GM23248 (cell line): ENCODE measurements at regions not wholly inside any gene's neighbourhood (a gene's known extent, or its start where the extent isn't known, plus 50 kb on each side); places are given as distances from the start of the nearest gene placed in this dataset.

Source experiments
- DNase-seq: peaks from one replicate; pipeline ENCODE4 v3.0.0-alpha.2; 2015
- H2AFZ ChIP-seq: fragments of 200-600 bp; sonication (generic); 2 replicates; pipeline ENCODE4 v1.6.1; 2016; ENCODE audit warnings: antibody characterized with exemption
- H3F3A ChIP-seq: fragments of 200-600 bp; sonication (generic); 2 replicates; pipeline ENCODE4 v1.6.1; 2016; ENCODE audit warnings: mild to moderate bottlenecking, antibody characterized with exemption, mixed run types; ENCODE audit not compliant: insufficient read depth
- H3K27ac ChIP-seq: fragments of 200-600 bp; sonication (generic); 2 replicates; pipeline ENCODE4 v1.5.1; 2016; ENCODE audit warnings: mild to moderate bottlenecking
- H3K27me3 ChIP-seq: fragments of 200-600 bp; sonication (generic); replicated peaks from 2 replicates; pipeline ENCODE4 v1.6.1; 2016; ENCODE audit warnings: mild to moderate bottlenecking; ENCODE audit not compliant: insufficient read depth
- H3K36me3 ChIP-seq: fragments of 200-600 bp; sonication (generic); 2 replicates; pipeline ENCODE4 v1.6.1; 2016; ENCODE audit warnings: low read depth, mild to moderate bottlenecking
- H3K4me1 ChIP-seq: fragments of 200-600 bp; sonication (generic); 2 replicates; pipeline ENCODE4 v1.6.1; 2016; ENCODE audit warnings: mild to moderate bottlenecking; ENCODE audit not compliant: insufficient read depth
- H3K4me2 ChIP-seq: fragments of 200-600 bp; sonication (generic); one replicate; pipeline ENCODE4 v1.6.1; 2016; ENCODE audit warnings: mild to moderate bottlenecking; ENCODE audit not compliant: unreplicated experiment
- H3K4me3 ChIP-seq: fragments of 200-600 bp; sonication (generic); 2 replicates; pipeline ENCODE4 v1.5.1; 2016; ENCODE audit warnings: mild to moderate bottlenecking
- H3K79me2 ChIP-seq: fragments of 200-600 bp; sonication (generic); 2 replicates; pipeline ENCODE4 v1.6.1; 2016; ENCODE audit warnings: mild to moderate bottlenecking; ENCODE audit not compliant: insufficient read depth
- H3K9ac ChIP-seq: fragments of 200-600 bp; sonication (generic); 2 replicates; pipeline ENCODE4 v1.6.1; 2016; ENCODE audit warnings: mild to moderate bottlenecking
- H3K9me2 ChIP-seq: fragments of 200-600 bp; sonication (generic); 2 replicates; pipeline ENCODE4 v1.6.1; 2016; ENCODE audit warnings: mixed run types, mild to moderate bottlenecking, moderate library complexity; ENCODE audit not compliant: insufficient read depth
- H3K9me3 ChIP-seq: fragments of 200-600 bp; sonication (generic); one replicate; pipeline ENCODE4 v1.6.1; 2017; ENCODE audit warnings: low read depth
- H4K20me1 ChIP-seq: fragments of 200-600 bp; sonication (generic); 2 replicates; pipeline ENCODE4 v1.6.0; 2016; ENCODE audit not compliant: insufficient read depth
- EZH2 ChIP-seq: fragments of 200-600 bp; sonication (generic); IDR thresholded peaks from 2 replicates; pipeline ENCODE4 v1.6.1; 2018; ENCODE audit warnings: antibody characterized with exemption, mild to moderate bottlenecking; ENCODE audit not compliant: insufficient read depth, poor library complexity, severe bottlenecking
- EZH2phosphoT487 ChIP-seq: fragments of 200-600 bp; sonication (generic); IDR thresholded peaks from 2 replicates; pipeline ENCODE4 v1.6.1; 2018; ENCODE audit warnings: antibody characterized with exemption, moderate library complexity, mild to moderate bottlenecking, low read depth; ENCODE audit not compliant: insufficient read depth
- WGBS, 2 experiments: methylation state at CpG; one replicate each; pipeline ENCODE4 v1.1.6; 2015 to 2017; ENCODE audit warnings: low lambda C conversion rate in 2 of 2, low coverage in 1 of 2; ENCODE audit errors: missing lambda C conversion rate in 2 of 2; 5-methylcytosine and 5-hydroxymethylcytosine counted together
- in situ Hi-C: fragments of 300-500 bp; cut with MboI; formaldehyde crosslinking; loops from 2 replicates; pipeline ENCODE4 v1.15.0; 2020

- H3K4me1 ChIP-seq: no peaks in the 10 kb centered on the region
- in situ Hi-C loops: loop anchor here (25.0 kb wide), 1 partner anchor 112 kb away; no protein-coding TSS in a partner anchor
- 30 to 31% methylated on average over 5 of the region's 5 CpGs for WGBS, 2 experiments
Measured at GRCh38 chr13:57224414-57224813, 57.4 kb downstream of the PRR20E start.

DNA sequence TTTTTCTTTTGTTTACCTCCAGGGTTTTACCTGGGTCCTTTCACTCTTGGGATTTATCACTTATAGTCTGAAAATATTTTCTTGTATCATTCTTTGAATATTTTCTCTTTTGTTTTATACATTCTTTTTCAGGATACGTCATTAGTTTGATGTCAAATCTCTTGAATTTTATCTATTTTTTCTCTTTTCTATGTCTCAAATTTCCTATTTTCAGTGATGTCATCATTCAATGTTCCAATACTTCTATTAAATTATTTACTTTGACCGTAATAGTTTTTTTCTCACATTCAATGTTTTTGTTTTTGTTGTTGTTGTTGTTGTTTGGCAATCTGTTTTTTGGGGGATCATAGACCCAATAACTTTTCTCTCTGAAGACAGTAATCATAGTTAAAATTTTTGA is 83.5 kb downstream of the PRR20E start:
- H3K9me2 ChIP-seq: no peaks in the 10 kb centered on the region
- no peak for DNase-seq
- no peaks in the 10 kb centered on the region for H3K9me3 ChIP-seq
- H3K4me3 ChIP-seq: no peak overlapping the region
- no peak overlapping the region for H2AFZ ChIP-seq
- no peak overlapping the region for H3K4me2 ChIP-seq
- H3K4me1 ChIP-seq: no peaks in the 10 kb centered on the region
- H3K79me2 ChIP-seq: no peaks in the 10 kb centered on the region
- WGBS, 2 experiments: 22 to 31% methylated on average over 2 of the region's 2 CpGs
- in situ Hi-C loops: no loop called here
- H3K36me3 ChIP-seq: no peaks in the 10 kb centered on the region
- H4K20me1 ChIP-seq: no peaks in the 10 kb centered on the region
- no peaks in the 10 kb centered on the region for H3F3A ChIP-seq
- H3K27ac ChIP-seq: no peak overlapping the region
- no peaks in the 10 kb centered on the region for H3K27me3 ChIP-seq
- TF ChIP-seq EZH2phosphoT487 (no peak), EZH2 (no peak)
- no peak overlapping the region for H3K9ac ChIP-seq

More at GRCh38 chr13:57224414-57224813, 57.4 kb downstream of the PRR20E start:
- no peaks in the 10 kb centered on the region for H4K20me1 ChIP-seq
- no peaks in the 10 kb centered on the region for H3K79me2 ChIP-seq
- no peak overlapping the region for H3K9ac ChIP-seq
- TF ChIP-seq EZH2phosphoT487 (no peak), EZH2 (no peak)
- H3K9me3 ChIP-seq: peaks cover 4% of the 10 kb centered on the region
- no peaks in the 10 kb centered on the region for H3K9me2 ChIP-seq
- H3K36me3 ChIP-seq: no peaks in the 10 kb centered on the region
- H3K4me2 ChIP-seq: no peak overlapping the region
- no peak overlapping the region for H2AFZ ChIP-seq
- no peak overlapping the region for H3K27ac ChIP-seq
- H3F3A ChIP-seq: no peaks in the 10 kb centered on the region
- H3K27me3 ChIP-seq: no peaks in the 10 kb centered on the region
- DNase-seq: no peak
- H3K4me3 ChIP-seq: no peak overlapping the region

DNA sequence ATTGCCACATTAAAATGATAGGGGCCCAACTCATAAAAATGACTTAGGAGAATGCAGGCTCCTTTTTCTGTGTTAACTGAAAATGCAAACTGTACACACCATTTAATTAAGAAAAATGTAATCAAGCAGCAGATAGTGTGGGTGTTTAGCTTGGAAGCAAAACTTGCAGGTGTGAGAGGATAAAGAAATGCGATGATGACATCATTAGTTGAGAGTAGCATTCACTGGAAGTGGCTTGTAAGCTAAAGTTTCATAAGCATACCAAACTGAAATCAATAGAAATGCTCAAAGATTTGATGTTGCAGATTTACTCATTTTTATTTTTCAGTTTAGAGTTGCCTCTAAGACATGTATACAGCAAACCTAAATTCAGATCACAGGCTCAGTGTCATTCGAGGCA is 86.6 kb downstream of the PRR20E start:
- no peak for TF ChIP-seq EZH2phosphoT487
- TF ChIP-seq EZH2: no peak
- no peak overlapping the region for H2AFZ ChIP-seq
- no peak overlapping the region for H3K27ac ChIP-seq
- in situ Hi-C loops: no loop called here
- H3K36me3 ChIP-seq: no peaks in the 10 kb centered on the region
- H3K79me2 ChIP-seq: no peaks in the 10 kb centered on the region
- H3K4me3 ChIP-seq: no peak overlapping the region
- no peaks in the 10 kb centered on the region for H3K27me3 ChIP-seq
- no peaks in the 10 kb centered on the region for H3K9me2 ChIP-seq
- DNase-seq: no peak
- WGBS, 2 experiments: 6 to 13% methylated on average over 2 of the region's 2 CpGs
- H3K4me2 ChIP-seq: no peak overlapping the region
- no peak overlapping the region for H3K9ac ChIP-seq
- H3K4me1 ChIP-seq: no peaks in the 10 kb centered on the region
- H3K9me3 ChIP-seq: no peaks in the 10 kb centered on the region
- no peaks in the 10 kb centered on the region for H3F3A ChIP-seq
- no peaks in the 10 kb centered on the region for H4K20me1 ChIP-seq

- Histone ChIP-seq H3K9me3 (no peaks in the 10 kb centered on the region), H3K36me3 (no peaks in the 10 kb centered on the region), H3K4me2 (no peak overlapping the region), H3K9me2 (no peaks in the 10 kb centered on the region), H3K4me1 (no peaks in the 10 kb centered on the region), H4K20me1 (no peaks in the 10 kb centered on the region), H3K27me3 (no peaks in the 10 kb centered on the region), H3K4me3 (no peak overlapping the region), H3F3A (no peaks in the 10 kb centered on the region), H3K9ac (no peak overlapping the region), H3K79me2 (no peaks in the 10 kb centered on the region), H2AFZ (no peak overlapping the region), H3K27ac (no peak overlapping the region)
- no peak for DNase-seq
- in situ Hi-C loops: no loop called here
- TF ChIP-seq EZH2 (no peak), EZH2phosphoT487 (no peak)
Measured at GRCh38 chr13:57264965-57265364, 98.0 kb downstream of the PRR20E start.

- Histone ChIP-seq H3K9me2 (no peaks in the 10 kb centered on the region), H3K9ac (no peak overlapping the region), H3K27me3 (no peaks in the 10 kb centered on the region), H3K4me2 (no peak overlapping the region), H4K20me1 (no peaks in the 10 kb centered on the region), H3K9me3 (peaks cover 4% of the 10 kb centered on the region), H2AFZ (no peak overlapping the region), H3K4me3 (no peak overlapping the region), H3K27ac (no peak overlapping the region), H3F3A (no peaks in the 10 kb centered on the region), H3K4me1 (no peaks in the 10 kb centered on the region), H3K36me3 (no peaks in the 10 kb centered on the region), H3K79me2 (no peaks in the 10 kb centered on the region)
- no peak for TF ChIP-seq EZH2phosphoT487
- no peak for TF ChIP-seq EZH2
- in situ Hi-C loops: no loop called here
- no peak for DNase-seq
Measured at GRCh38 chr13:57270493-57270892, 103.5 kb downstream of the PRR20E start.
